C4-2B (cell line): ENCODE measurements at regions not wholly inside any gene's neighbourhood (a gene's known extent, or its start where the extent isn't known, plus 50 kb on each side); places are given as distances from the start of the nearest gene placed in this dataset.

ENCODE experiments used
- ZFX ChIP-seq: fragments of 450-650 bp; IDR thresholded peaks from 2 replicates; pipeline ENCODE4 v1.6.1; 2017
- TF ChIP-seq, protein P1 (sequence below): fragments of 450-650 bp; conservative IDR thresholded peaks from 2 replicates; pipeline ENCODE4 v1.5.1; 2017; ENCODE audit warnings: mild to moderate bottlenecking

DNA sequence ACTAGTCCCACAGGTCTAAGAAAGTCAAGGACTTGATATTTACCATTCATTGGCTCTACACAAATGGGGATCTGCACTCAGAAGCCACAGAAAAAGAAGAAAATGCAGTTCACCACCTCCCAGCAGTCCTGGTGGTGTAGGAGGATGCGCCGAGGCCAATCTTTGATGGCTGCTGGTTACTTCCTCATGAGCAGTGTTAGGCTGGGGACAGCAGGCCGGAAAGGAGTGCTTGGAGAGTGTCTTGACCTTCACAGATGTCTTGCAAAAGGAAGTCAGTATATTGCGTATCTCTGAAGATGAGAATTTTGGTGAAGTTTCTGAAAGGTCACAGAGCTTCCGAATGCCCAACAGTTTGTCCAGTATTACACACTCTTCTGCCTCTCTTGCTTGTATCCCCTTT is 597.0 kb downstream of the EBF1 start:
- TF ChIP-seq, protein P1, sequence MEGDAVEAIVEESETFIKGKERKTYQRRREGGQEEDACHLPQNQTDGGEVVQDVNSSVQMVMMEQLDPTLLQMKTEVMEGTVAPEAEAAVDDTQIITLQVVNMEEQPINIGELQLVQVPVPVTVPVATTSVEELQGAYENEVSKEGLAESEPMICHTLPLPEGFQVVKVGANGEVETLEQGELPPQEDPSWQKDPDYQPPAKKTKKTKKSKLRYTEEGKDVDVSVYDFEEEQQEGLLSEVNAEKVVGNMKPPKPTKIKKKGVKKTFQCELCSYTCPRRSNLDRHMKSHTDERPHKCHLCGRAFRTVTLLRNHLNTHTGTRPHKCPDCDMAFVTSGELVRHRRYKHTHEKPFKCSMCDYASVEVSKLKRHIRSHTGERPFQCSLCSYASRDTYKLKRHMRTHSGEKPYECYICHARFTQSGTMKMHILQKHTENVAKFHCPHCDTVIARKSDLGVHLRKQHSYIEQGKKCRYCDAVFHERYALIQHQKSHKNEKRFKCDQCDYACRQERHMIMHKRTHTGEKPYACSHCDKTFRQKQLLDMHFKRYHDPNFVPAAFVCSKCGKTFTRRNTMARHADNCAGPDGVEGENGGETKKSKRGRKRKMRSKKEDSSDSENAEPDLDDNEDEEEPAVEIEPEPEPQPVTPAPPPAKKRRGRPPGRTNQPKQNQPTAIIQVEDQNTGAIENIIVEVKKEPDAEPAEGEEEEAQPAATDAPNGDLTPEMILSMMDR: no peak
- no peak for TF ChIP-seq ZFX
